ENCODE measurements at regions not wholly inside any gene's neighbourhood (a gene's known extent, or its start where the extent isn't known, plus 50 kb on each side); places are given as distances from the start of the nearest gene placed in this dataset.
A peak's percentile ranks its signal among the peaks of the same experiment; 100 is the strongest.

DNA sequence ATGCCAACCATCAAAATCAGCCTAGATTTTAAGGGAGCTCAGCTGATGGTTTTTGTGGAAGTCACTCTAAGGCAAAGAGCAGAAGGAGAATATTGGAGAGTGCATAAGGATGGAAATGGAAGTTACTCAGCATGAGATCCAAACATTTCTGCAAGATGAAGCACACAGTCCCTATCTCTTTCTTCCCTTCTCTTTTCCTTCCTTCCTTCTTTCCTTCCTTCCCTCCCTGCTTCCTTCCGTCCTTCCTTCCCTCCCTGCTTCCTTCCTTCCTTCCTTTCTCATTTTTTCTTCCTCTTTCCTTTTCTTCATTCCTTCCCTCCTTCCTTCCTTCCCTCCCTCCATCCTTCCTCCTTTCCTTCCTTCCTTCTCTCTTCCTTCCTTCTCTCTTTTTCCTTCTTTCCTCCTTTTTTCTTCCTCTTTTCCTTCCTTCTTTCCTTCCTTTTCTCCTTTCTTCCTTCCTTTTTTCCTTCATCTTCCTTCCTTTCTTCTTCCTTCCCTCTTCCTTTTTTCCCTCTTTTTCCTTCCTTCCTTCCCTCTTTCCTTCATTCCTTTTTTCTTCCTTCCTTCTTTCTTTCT is 727.9 kb upstream of the CDH2 start:
- no peaks in the 10 kb centered on the region for H3K4me1 Mint-ChIP-seq
- ChIA-PET CTCF (no interaction called here), POLR2A (no interaction called here)
- Histone ChIP-seq H3K36me3 (ENCODE audit: insufficient read depth, low read length) (no peaks in the 10 kb centered on the region), H3K4me1 (ENCODE audit: insufficient read depth, low read length) (no peaks in the 10 kb centered on the region), H3K9me3 (ENCODE audit: low read length) (no peaks in the 10 kb centered on the region), H3K27ac (ENCODE audit: low read depth, low read length) (no peak overlapping the region), H3K27me3 (ENCODE audit: insufficient read depth, low read length, poor library complexity, severe bottlenecking) (no peaks in the 10 kb centered on the region), H3K4me3 (ENCODE audit: low read length) (no peak overlapping the region)
- H3K27me3 Mint-ChIP-seq, result no peaks in the 10 kb centered on the region
- H3K4me3 Mint-ChIP-seq, result no peak overlapping the region
- peaks cover 6 to 28% (median 7%) of the 10 kb centered on the region in 5 donors for H3K9me3 Mint-ChIP-seq
- H3K36me3 Mint-ChIP-seq, result no peaks in the 10 kb centered on the region
- H3K27ac Mint-ChIP-seq, result no peak overlapping the region
- DNase-seq, result no peak

GRCh38 chr18:28903306-28903705 is 726.4 kb upstream of the CDH2 start:
- H3K27ac ChIP-seq (ENCODE audit: low read depth, low read length), result no peak overlapping the region
- Mint-ChIP-seq H3K4me3 (no peak overlapping the region), H3K27ac (no peak overlapping the region), H3K9me3 (peaks cover 6 to 37% (median 11%) of the 10 kb centered on the region in 5 donors), H3K4me1 (no peaks in the 10 kb centered on the region), H3K36me3 (no peaks in the 10 kb centered on the region), H3K27me3 (no peaks in the 10 kb centered on the region)
- no peaks in the 10 kb centered on the region for H3K9me3 ChIP-seq (ENCODE audit: low read length)
- H3K36me3 ChIP-seq (ENCODE audit: insufficient read depth, low read length), result no peaks in the 10 kb centered on the region
- no peaks in the 10 kb centered on the region for H3K4me1 ChIP-seq (ENCODE audit: insufficient read depth, low read length)
- H3K27me3 ChIP-seq (ENCODE audit: insufficient read depth, low read length, poor library complexity, severe bottlenecking), result no peaks in the 10 kb centered on the region
- ChIA-PET CTCF (no interaction called here), POLR2A (no interaction called here)
- no peak overlapping the region for H3K4me3 ChIP-seq (ENCODE audit: low read length)
- DNase-seq, result no peak

GRCh38 chr18:28890791-28891190 is 713.9 kb upstream of the CDH2 start:
- Mint-ChIP-seq H3K4me3 (no peak overlapping the region), H3K4me1 (no peaks in the 10 kb centered on the region), H3K9me3 (peaks cover 6 to 37% (median 8%) of the 10 kb centered on the region in 5 donors), H3K27me3 (peaks cover 0 to 1% of the 10 kb centered on the region in 2 donors), H3K27ac (no peak overlapping the region), H3K36me3 (no peaks in the 10 kb centered on the region)
- Histone ChIP-seq H3K9me3 (ENCODE audit: low read length) (no peaks in the 10 kb centered on the region), H3K27me3 (ENCODE audit: insufficient read depth, low read length, poor library complexity, severe bottlenecking) (no peaks in the 10 kb centered on the region), H3K36me3 (ENCODE audit: insufficient read depth, low read length) (no peaks in the 10 kb centered on the region), H3K27ac (ENCODE audit: low read depth, low read length) (no peak overlapping the region), H3K4me1 (ENCODE audit: insufficient read depth, low read length) (no peaks in the 10 kb centered on the region), H3K4me3 (ENCODE audit: low read length) (no peak overlapping the region)
- no peak for DNase-seq
- POLR2A ChIA-PET, result no interaction called here
- CTCF ChIA-PET, result no interaction called here

- H3K4me3 ChIP-seq (ENCODE audit: low read length), result no peak overlapping the region
- Mint-ChIP-seq H3K36me3 (peaks cover 0 to 5% (median 0%) of the 10 kb centered on the region in 3 donors), H3K4me3 (no peak overlapping the region), H3K9me3 (peaks cover 2 to 34% (median 7%) of the 10 kb centered on the region in 5 donors), H3K27me3 (peaks cover 0 to 1% of the 10 kb centered on the region in 2 donors), H3K4me1 (no peaks in the 10 kb centered on the region), H3K27ac (no peak overlapping the region)
- no peak overlapping the region for H3K27ac ChIP-seq (ENCODE audit: low read depth, low read length)
- ChIA-PET CTCF (no interaction called here), POLR2A (no interaction called here)
- H3K27me3 ChIP-seq (ENCODE audit: insufficient read depth, low read length, poor library complexity, severe bottlenecking), result no peaks in the 10 kb centered on the region
- H3K36me3 ChIP-seq (ENCODE audit: insufficient read depth, low read length), result no peaks in the 10 kb centered on the region
- H3K4me1 ChIP-seq (ENCODE audit: insufficient read depth, low read length), result no peaks in the 10 kb centered on the region
- H3K9me3 ChIP-seq (ENCODE audit: low read length), result no peaks in the 10 kb centered on the region
- no peak for DNase-seq
Measured at GRCh38 chr18:28884304-28884703, 707.4 kb upstream of the CDH2 start.

DNA sequence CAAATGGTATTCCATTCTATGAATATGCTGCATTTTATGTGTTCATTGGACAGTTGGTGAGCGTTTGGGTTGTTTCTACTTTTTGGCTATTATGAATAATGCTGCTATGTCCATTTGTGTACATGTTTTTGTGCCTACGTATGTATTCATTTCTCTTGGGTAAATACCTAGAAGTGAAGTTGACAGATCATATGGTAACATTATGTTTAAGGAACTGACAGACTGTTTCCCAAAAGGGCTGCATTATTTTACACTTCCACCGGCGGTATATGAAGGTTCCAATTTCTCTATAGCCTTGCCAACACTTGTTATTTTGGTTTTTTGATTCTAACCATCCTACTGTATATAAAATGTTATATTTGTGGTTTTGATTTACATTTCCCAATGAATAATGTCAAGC is 703.9 kb upstream of the CDH2 start:
- H3K9me3 Mint-ChIP-seq, result peaks cover 2 to 24% (median 8%) of the 10 kb centered on the region in 5 donors
- H3K36me3 Mint-ChIP-seq, result peaks cover 0 to 9% (median 0%) of the 10 kb centered on the region in 3 donors
- ChIA-PET POLR2A (no interaction called here), CTCF (no interaction called here)
- DNase-seq, result no peak
- no peaks in the 10 kb centered on the region for H3K4me1 ChIP-seq (ENCODE audit: insufficient read depth, low read length)
- no peaks in the 10 kb centered on the region for H3K4me1 Mint-ChIP-seq
- no peaks in the 10 kb centered on the region for H3K36me3 ChIP-seq (ENCODE audit: insufficient read depth, low read length)
- no peak overlapping the region for H3K27ac Mint-ChIP-seq
- H3K4me3 Mint-ChIP-seq, result no peak overlapping the region
- no peak overlapping the region for H3K27ac ChIP-seq (ENCODE audit: low read depth, low read length)
- H3K27me3 Mint-ChIP-seq, result peaks cover 0 to 1% of the 10 kb centered on the region in 2 donors
- no peaks in the 10 kb centered on the region for H3K27me3 ChIP-seq (ENCODE audit: insufficient read depth, low read length, poor library complexity, severe bottlenecking)
- no peak overlapping the region for H3K4me3 ChIP-seq (ENCODE audit: low read length)
- H3K9me3 ChIP-seq (ENCODE audit: low read length), result no peaks in the 10 kb centered on the region

DNA sequence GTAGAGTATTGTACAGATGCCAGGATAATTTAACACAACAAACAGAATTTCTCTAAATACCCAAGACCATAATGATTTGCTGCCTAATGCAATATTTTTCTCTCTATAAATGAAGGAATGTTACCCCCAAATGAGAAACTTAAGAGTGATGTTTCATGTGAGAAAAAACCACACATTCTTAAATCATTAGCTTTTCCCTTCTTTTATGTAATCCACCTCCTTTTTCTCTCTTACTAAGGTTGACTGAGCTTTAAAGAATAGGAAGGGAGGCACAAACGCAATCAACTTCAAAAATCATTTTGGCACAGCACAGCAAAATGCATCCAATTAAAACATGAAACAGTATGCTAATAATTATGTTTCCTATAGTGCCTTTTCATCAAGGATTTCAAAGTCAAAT is 698.1 kb upstream of the CDH2 start:
- H3K4me3 ChIP-seq (ENCODE audit: low read length), result no peak overlapping the region
- no peaks in the 10 kb centered on the region for H3K36me3 ChIP-seq (ENCODE audit: insufficient read depth, low read length)
- H3K27me3 Mint-ChIP-seq, result no peaks in the 10 kb centered on the region
- CTCF ChIA-PET, result no interaction called here
- peaks cover 0 to 7% (median 0%) of the 10 kb centered on the region in 3 donors for H3K36me3 Mint-ChIP-seq
- DNase-seq, result no peak
- POLR2A ChIA-PET, result no interaction called here
- peaks cover 7 to 26% (median 16%) of the 10 kb centered on the region in 5 donors for H3K9me3 Mint-ChIP-seq
- H3K9me3 ChIP-seq (ENCODE audit: low read length), result no peaks in the 10 kb centered on the region
- no peak overlapping the region for H3K27ac ChIP-seq (ENCODE audit: low read depth, low read length)
- H3K4me1 Mint-ChIP-seq, result no peaks in the 10 kb centered on the region
- no peaks in the 10 kb centered on the region for H3K27me3 ChIP-seq (ENCODE audit: insufficient read depth, low read length, poor library complexity, severe bottlenecking)
- H3K4me3 Mint-ChIP-seq, result no peak overlapping the region
- H3K4me1 ChIP-seq (ENCODE audit: insufficient read depth, low read length), result no peaks in the 10 kb centered on the region
- H3K27ac Mint-ChIP-seq, result no peak overlapping the region

DNA sequence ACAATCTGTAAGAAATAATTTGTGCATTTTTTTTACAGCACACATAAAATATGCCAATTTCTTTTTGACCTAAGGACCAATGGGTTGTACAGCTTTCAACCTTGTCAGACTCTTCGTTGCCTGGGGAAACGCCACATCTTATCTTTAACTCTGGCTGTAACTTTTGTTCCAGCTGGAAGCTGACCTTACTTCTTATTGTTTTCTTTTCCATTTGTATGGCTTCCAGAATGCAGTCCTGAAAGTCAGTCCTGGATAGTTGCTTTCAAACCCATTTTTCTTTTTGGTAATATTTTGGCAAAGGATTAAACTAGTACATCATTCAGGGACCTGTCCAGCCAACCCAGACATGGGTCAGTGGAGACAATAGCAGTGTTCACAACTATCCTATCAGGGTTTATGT is 686.5 kb upstream of the CDH2 start:
- Histone ChIP-seq H3K27me3 (ENCODE audit: insufficient read depth, low read length, poor library complexity, severe bottlenecking) (no peaks in the 10 kb centered on the region), H3K27ac (ENCODE audit: low read depth, low read length) (no peak overlapping the region), H3K36me3 (ENCODE audit: insufficient read depth, low read length) (no peaks in the 10 kb centered on the region), H3K9me3 (ENCODE audit: low read length) (no peaks in the 10 kb centered on the region), H3K4me1 (ENCODE audit: insufficient read depth, low read length) (no peaks in the 10 kb centered on the region), H3K4me3 (ENCODE audit: low read length) (no peak overlapping the region)
- no peak for DNase-seq
- POLR2A ChIA-PET, result no interaction called here
- CTCF ChIA-PET, result no interaction called here
- Mint-ChIP-seq H3K27ac (peak overlapping the region in 1 of 8 donors; percentile 76), H3K27me3 (no peaks in the 10 kb centered on the region), H3K4me1 (no peaks in the 10 kb centered on the region), H3K9me3 (peaks cover 0 to 47% (median 2%) of the 10 kb centered on the region in 5 donors), H3K4me3 (no peak overlapping the region), H3K36me3 (peaks cover 0 to 3% (median 0%) of the 10 kb centered on the region in 3 donors)

GRCh38 chr18:28858248-28858647 is 681.3 kb upstream of the CDH2 start:
- Histone ChIP-seq H3K4me1 (ENCODE audit: insufficient read depth, low read length) (no peaks in the 10 kb centered on the region), H3K27me3 (ENCODE audit: insufficient read depth, low read length, poor library complexity, severe bottlenecking) (no peaks in the 10 kb centered on the region), H3K4me3 (ENCODE audit: low read length) (no peak overlapping the region), H3K36me3 (ENCODE audit: insufficient read depth, low read length) (no peaks in the 10 kb centered on the region), H3K27ac (ENCODE audit: low read depth, low read length) (no peak overlapping the region), H3K9me3 (ENCODE audit: low read length) (no peaks in the 10 kb centered on the region)
- POLR2A ChIA-PET, result no interaction called here
- peaks cover 2 to 40% (median 3%) of the 10 kb centered on the region in 5 donors for H3K9me3 Mint-ChIP-seq
- H3K4me1 Mint-ChIP-seq, result no peaks in the 10 kb centered on the region
- no peak for DNase-seq
- H3K4me3 Mint-ChIP-seq, result no peak overlapping the region
- CTCF ChIA-PET, result no interaction called here
- H3K36me3 Mint-ChIP-seq, result no peaks in the 10 kb centered on the region
- no peaks in the 10 kb centered on the region for H3K27me3 Mint-ChIP-seq
- no peak overlapping the region for H3K27ac Mint-ChIP-seq

- H3K9me3 ChIP-seq (ENCODE audit: low read length), result no peaks in the 10 kb centered on the region
- no peaks in the 10 kb centered on the region for H3K36me3 ChIP-seq (ENCODE audit: insufficient read depth, low read length)
- H3K9me3 Mint-ChIP-seq, result peaks cover 3 to 48% (median 10%) of the 10 kb centered on the region in 5 donors
- H3K27me3 Mint-ChIP-seq, result peaks cover 0 to 1% of the 10 kb centered on the region in 2 donors
- no peaks in the 10 kb centered on the region for H3K4me1 ChIP-seq (ENCODE audit: insufficient read depth, low read length)
- H3K4me3 Mint-ChIP-seq, result no peak overlapping the region
- ChIA-PET CTCF (no interaction called here), POLR2A (no interaction called here)
- no peak overlapping the region for H3K27ac Mint-ChIP-seq
- no peak overlapping the region for H3K4me3 ChIP-seq (ENCODE audit: low read length)
- no peak for DNase-seq
- no peaks in the 10 kb centered on the region for H3K4me1 Mint-ChIP-seq
- H3K36me3 Mint-ChIP-seq, result no peaks in the 10 kb centered on the region
- no peaks in the 10 kb centered on the region for H3K27me3 ChIP-seq (ENCODE audit: insufficient read depth, low read length, poor library complexity, severe bottlenecking)
- H3K27ac ChIP-seq (ENCODE audit: low read depth, low read length), result no peak overlapping the region
Measured at GRCh38 chr18:28855989-28856388, 679.1 kb upstream of the CDH2 start.

Data from CD8-positive, alpha-beta memory T cell (primary cell).